A549 (cell line): ENCODE measurements at regions not wholly inside any gene's neighbourhood (a gene's known extent, or its start where the extent isn't known, plus 50 kb on each side); places are given as distances from the start of the nearest gene placed in this dataset.

Experiments used
- ATAC-seq, 2 experiments: fragments of 200-7000 bp in 1 of 2; fragments of >200 bp in 1 of 2; cut with Nextera tagmentation in 1 of 2; cut with Tn5 transposase in 1 of 2; 3 replicates each; pipeline versions ENCODE4 v1.8.0 to v1.9.1; 2018 to 2020; ENCODE audit warnings: mild to moderate bottlenecking in 1 of 2, moderate library complexity in 1 of 2
- CTCF ChIA-PET: fragments of 300-600 bp; sonication (Branson Sonifier 250); formaldehyde crosslinking; extraction: SDS; loops from one replicate; lab custom pipeline; 2021; ENCODE audit warnings: antibody characterized with exemption, inconsistent platforms; lab: Yijun Ruan, JAX
- POLR2A ChIA-PET: fragments of 350-600 bp; formaldehyde crosslinking; extraction: SDS; loops from one replicate; lab custom pipeline; 2021; ENCODE audit warnings: antibody characterized with exemption, inconsistent platforms; lab: Yijun Ruan, JAX
- DNase-seq, 2 experiments: peaks; one replicate each; pipeline versions ENCODE4 v3.0.0 to v3.0.0-alpha.2; 2011 to 2016; ENCODE audit warnings: low read depth in 1 of 2, low spot score in 1 of 2
- FAIRE-seq: peaks from 2 replicates; lab custom pipeline; 2011; peaks lifted over from hg19 to GRCh38; lab: Jason Lieb, UNC
- H3K27ac ChIP-seq, 2 experiments: fragments of >200 bp; sonication (Bioruptor Twin); formaldehyde crosslinking; 3 replicates each; pipeline ENCODE4 v1.5.1; 2016 to 2017
- H3K4me1 ChIP-seq: fragments of >200 bp; sonication (Bioruptor Twin); formaldehyde crosslinking; 3 replicates; pipeline ENCODE4 v1.6.1; 2016
- H3K4me2 ChIP-seq: fragments of >200 bp; sonication (Bioruptor Twin); formaldehyde crosslinking; 3 replicates; pipeline ENCODE4 v1.6.1; 2016
- H3K4me3 ChIP-seq: fragments of >200 bp; sonication (Bioruptor Twin); formaldehyde crosslinking; 3 replicates; pipeline ENCODE4 v1.5.1; 2016
- H3K9me3 ChIP-seq: fragments of >200 bp; sonication (Bioruptor Twin); formaldehyde crosslinking; 3 replicates; pipeline ENCODE4 v1.6.1; 2016
- BCL3 ChIP-seq: fragments of >200 bp; sonication (Bioruptor Twin); formaldehyde crosslinking; IDR thresholded peaks from 3 replicates; pipeline ENCODE4 v1.6.1; 2016
- CBX2 ChIP-seq: fragments of 200-600 bp; sonication (generic); IDR thresholded peaks from 2 replicates; pipeline ENCODE4 v1.6.1; 2016; ENCODE audit warnings: low read depth, mild to moderate bottlenecking, borderline replicate concordance
- CEBPB ChIP-seq, 2 experiments: fragments of >200 bp in 1 of 2; sonication (Bioruptor Twin) in 1 of 2; formaldehyde crosslinking in 1 of 2; IDR thresholded peaks; 2 replicates each; pipeline ENCODE4 v1.6.1; 2012 to 2016
- EHF ChIP-seq: fragments of 250-450 bp; sonication (Bioruptor Pico); IDR thresholded peaks from 2 replicates; pipeline ENCODE4 v1.5.0; 2020; ENCODE audit warnings: mild to moderate bottlenecking
- FOSB ChIP-seq: fragments of 250-450 bp; sonication (Bioruptor Pico); IDR thresholded peaks from 2 replicates; pipeline ENCODE4 v1.5.0; 2020; ENCODE audit warnings: mild to moderate bottlenecking, moderate library complexity
- FOSL2 ChIP-seq, 2 experiments: fragments of 450-650 bp in 1 of 2; fragments of >200 bp in 1 of 2; sonication (Bioruptor Twin) in 1 of 2; formaldehyde crosslinking; IDR thresholded peaks; 2 replicates each; pipeline versions ENCODE4 v1.5.0 to v1.6.1; 2016 to 2020; ENCODE audit warnings: mild to moderate bottlenecking in 1 of 2, moderate library complexity in 1 of 2
- HDAC2 ChIP-seq: fragments of 200-600 bp; sonication (generic); IDR thresholded peaks from 2 replicates; pipeline ENCODE4 v1.6.1; 2016
- HES2 ChIP-seq: fragments of >200 bp; sonication (Bioruptor Twin); formaldehyde crosslinking; IDR thresholded peaks from 2 replicates; pipeline ENCODE4 v1.6.1; 2016
- HEYL ChIP-seq: fragments of 250-450 bp; sonication (Bioruptor Pico); IDR thresholded peaks from 2 replicates; pipeline ENCODE4 v1.8.0; 2021; ENCODE audit warnings: mild to moderate bottlenecking, moderate library complexity
- HMGXB4 ChIP-seq: fragments of 250-450 bp; sonication (Bioruptor Pico); IDR thresholded peaks from 2 replicates; pipeline ENCODE4 v1.5.0; 2021; ENCODE audit warnings: mild to moderate bottlenecking, moderate library complexity, borderline replicate concordance
- MAX ChIP-seq: IDR thresholded peaks from 2 replicates; pipeline ENCODE4 v1.6.1; 2012
- MAZ ChIP-seq: fragments of 150-350 bp; IDR thresholded peaks from 2 replicates; pipeline ENCODE4 v1.6.1; 2014; ENCODE audit warnings: antibody characterized with exemption, low read depth, low read length, borderline replicate concordance
- NPAS2 ChIP-seq: fragments of 250-450 bp; sonication (Bioruptor Pico); IDR thresholded peaks from 2 replicates; pipeline ENCODE4 v1.8.0; 2022; ENCODE audit warnings: mild to moderate bottlenecking, moderate library complexity, borderline replicate concordance
- POLR2A ChIP-seq: IDR thresholded peaks from 2 replicates; pipeline ENCODE4 v1.6.1; 2012; ENCODE audit warnings: mild to moderate bottlenecking, low read length
- RFX5 ChIP-seq: fragments of 450-650 bp; IDR thresholded peaks from 2 replicates; pipeline ENCODE4 v1.7.1; 2014; ENCODE audit warnings: antibody characterized with exemption, mild to moderate bottlenecking, moderate library complexity
- SREBF2 ChIP-seq: fragments of 450-650 bp; IDR thresholded peaks from 2 replicates; pipeline ENCODE4 v1.6.1; 2014; ENCODE audit warnings: mild to moderate bottlenecking, moderate library complexity
- TP53 ChIP-seq: fragments of 250-450 bp; sonication (Bioruptor Pico); IDR thresholded peaks from 2 replicates; pipeline ENCODE4 v1.5.0; 2021; ENCODE audit warnings: mild to moderate bottlenecking, moderate library complexity
- USF2 ChIP-seq: fragments of 450-650 bp; IDR thresholded peaks from 2 replicates; pipeline ENCODE4 v1.6.1; 2014; ENCODE audit warnings: antibody characterized with exemption
- ZFP36 ChIP-seq: fragments of 450-650 bp; IDR thresholded peaks from 2 replicates; pipeline ENCODE4 v1.6.1; 2014; ENCODE audit warnings: borderline replicate concordance; ENCODE audit not compliant: partially characterized antibody
- ZSCAN20 ChIP-seq: fragments of 250-450 bp; sonication (Bioruptor Pico); IDR thresholded peaks from 2 replicates; pipeline ENCODE4 v1.8.0; 2022; ENCODE audit warnings: mild to moderate bottlenecking, moderate library complexity
- WGBS: methylation state at CpG from one replicate; pipeline ENCODE4 v1.1.6; 2017; ENCODE audit errors: missing lambda C conversion rate; 5-methylcytosine and 5-hydroxymethylcytosine counted together

- ATAC-seq (no peak), FAIRE-seq (no peak)
- peaks cover 10% of the 10 kb centered on the region for H3K4me1 ChIP-seq
Measured at GRCh38 chr16:51242296-51242994, 91.4 kb upstream of the SALL1 start.

GRCh38 chr16:51239196-51239595, 88.1 kb upstream of the SALL1 start:
- no peak for TF ChIP-seq FOSL2 (IDR thresholded peaks at IDR 0.05)
- TF ChIP-seq FOSL2 (CRISPR knock-in tag; IDR thresholded peaks at IDR 0.05): no peak
- TF ChIP-seq MAX: no peak
- TF ChIP-seq BCL3: no peak
- no peak for TF ChIP-seq ZSCAN20 (CRISPR knock-in tag)
- no peak for TF ChIP-seq NPAS2
- no peak for TF ChIP-seq HES2
- TF ChIP-seq USF2: no peak
- no peak for TF ChIP-seq SREBF2
- no peak for TF ChIP-seq FOSB (CRISPR knock-in tag)
- TF ChIP-seq POLR2A: no peak
- TF ChIP-seq CEBPB (IDR thresholded peaks at IDR 0.05): no peak
- TF ChIP-seq EHF (CRISPR knock-in tag): no peak
- TF ChIP-seq ZFP36: no peak
- Histone ChIP-seq H3K4me1 (peaks cover 7% of the 10 kb centered on the region), H3K27ac (no peak overlapping the region), H3K4me3 (no peak overlapping the region), H3K4me2 (no peak overlapping the region), H3K9me3 (no peaks in the 10 kb centered on the region)
- WGBS: 3% methylated on average over 2 of the region's 2 CpGs
- no peak for FAIRE-seq
- POLR2A ChIA-PET: no interaction called here
- CTCF ChIA-PET: no interaction called here
- DNase-seq: no peak
- ATAC-seq: no peak

More at GRCh38 chr16:51242296-51242994, 91.4 kb upstream of the SALL1 start:
- no peaks in the 10 kb centered on the region for H3K9me3 ChIP-seq
- H3K4me2 ChIP-seq: no peak overlapping the region
- 20% methylated on average over 3 of the region's 3 CpGs for WGBS
- ChIA-PET CTCF (no interaction called here), POLR2A (no interaction called here)
- DNase-seq: no peak
- TF ChIP-seq HEYL (CRISPR knock-in tag): no peak
- no peak overlapping the region for H3K4me3 ChIP-seq
- no peak overlapping the region for H3K27ac ChIP-seq

- DNase-seq: no peak
- no peak overlapping the region for H3K4me3 ChIP-seq
- no peak overlapping the region for H3K4me2 ChIP-seq
- TF ChIP-seq HDAC2 (no peak), HES2 (no peak), TP53 (CRISPR knock-in tag) (no peak)
- TF ChIP-seq, all 56 proteins: peak for 0
- ChIA-PET POLR2A (no interaction called here), CTCF (no interaction called here)
- Histone ChIP-seq H3K9me3 (no peaks in the 10 kb centered on the region), H3K27ac (no peak overlapping the region), H3K4me1 (no peaks in the 10 kb centered on the region)
- ATAC-seq: no peak
- 9% methylated on average over 6 of the region's 6 CpGs for WGBS
- FAIRE-seq: no peak
Measured at GRCh38 chr16:51237861-51238378, 86.8 kb upstream of the SALL1 start.

GRCh38 chr16:51237207-51237606, 86.1 kb upstream of the SALL1 start:
- Histone ChIP-seq H3K4me2 (no peak overlapping the region), H3K9me3 (no peaks in the 10 kb centered on the region), H3K4me3 (no peak overlapping the region), H3K27ac (no peak overlapping the region), H3K4me1 (no peaks in the 10 kb centered on the region)
- POLR2A ChIA-PET: no interaction called here
- 43% methylated on average over 2 of the region's 2 CpGs for WGBS
- ATAC-seq (no peak), DNase-seq (no peak), FAIRE-seq (no peak)
- TF ChIP-seq HMGXB4 (CRISPR knock-in tag) (no peak), MAZ (no peak), CBX2 (no peak), RFX5 (no peak)
- CTCF ChIA-PET: no interaction called here
